ENCODE measurements at regions not wholly inside any gene's neighbourhood (a gene's known extent, or its start where the extent isn't known, plus 50 kb on each side); places are given as distances from the start of the nearest gene placed in this dataset.

DNA sequence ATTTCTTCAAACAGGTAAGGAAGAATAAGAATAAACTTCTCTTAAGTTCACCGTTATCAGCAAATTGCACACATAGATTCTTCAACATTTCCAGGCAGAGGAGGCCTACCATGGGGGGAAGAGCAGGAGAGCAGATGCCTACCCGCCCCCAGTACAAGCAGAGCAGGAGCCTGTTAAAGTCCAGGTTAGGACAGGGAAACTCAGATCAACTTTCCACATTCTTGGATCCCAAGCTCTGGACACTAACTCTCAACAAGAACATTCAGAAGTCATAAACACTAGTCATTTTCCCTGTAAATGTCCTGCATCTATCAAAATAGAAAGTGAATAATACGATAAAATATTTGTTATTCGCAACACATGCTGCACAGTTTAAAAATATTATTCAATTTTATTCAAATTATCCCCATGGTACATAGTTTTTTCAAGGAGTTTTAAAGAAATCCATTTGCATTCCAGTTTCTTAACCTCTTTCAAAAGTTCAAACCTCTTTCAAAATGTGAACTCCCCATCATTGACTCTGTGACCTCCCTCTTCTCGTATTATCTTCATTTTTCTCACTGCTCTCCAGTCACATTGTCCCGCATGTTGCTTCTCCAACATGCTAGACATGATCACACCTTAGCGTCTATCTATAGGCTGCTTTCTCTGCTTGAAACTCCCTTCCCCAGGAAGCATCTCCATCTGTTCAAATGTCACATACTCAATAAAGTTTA, 185.2 kb upstream of the NEIL3 start:
- TF ChIP-seq, protein P1, sequence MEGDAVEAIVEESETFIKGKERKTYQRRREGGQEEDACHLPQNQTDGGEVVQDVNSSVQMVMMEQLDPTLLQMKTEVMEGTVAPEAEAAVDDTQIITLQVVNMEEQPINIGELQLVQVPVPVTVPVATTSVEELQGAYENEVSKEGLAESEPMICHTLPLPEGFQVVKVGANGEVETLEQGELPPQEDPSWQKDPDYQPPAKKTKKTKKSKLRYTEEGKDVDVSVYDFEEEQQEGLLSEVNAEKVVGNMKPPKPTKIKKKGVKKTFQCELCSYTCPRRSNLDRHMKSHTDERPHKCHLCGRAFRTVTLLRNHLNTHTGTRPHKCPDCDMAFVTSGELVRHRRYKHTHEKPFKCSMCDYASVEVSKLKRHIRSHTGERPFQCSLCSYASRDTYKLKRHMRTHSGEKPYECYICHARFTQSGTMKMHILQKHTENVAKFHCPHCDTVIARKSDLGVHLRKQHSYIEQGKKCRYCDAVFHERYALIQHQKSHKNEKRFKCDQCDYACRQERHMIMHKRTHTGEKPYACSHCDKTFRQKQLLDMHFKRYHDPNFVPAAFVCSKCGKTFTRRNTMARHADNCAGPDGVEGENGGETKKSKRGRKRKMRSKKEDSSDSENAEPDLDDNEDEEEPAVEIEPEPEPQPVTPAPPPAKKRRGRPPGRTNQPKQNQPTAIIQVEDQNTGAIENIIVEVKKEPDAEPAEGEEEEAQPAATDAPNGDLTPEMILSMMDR (IDR thresholded peaks at IDR 0.05) = no peak
- TF ChIP-seq POLR2A (IDR thresholded peaks at IDR 0.05) = no peak

Data from heart left ventricle (tissue), 13 donors.